ENCODE measurements at regions not wholly inside any gene's neighbourhood (a gene's known extent, or its start where the extent isn't known, plus 50 kb on each side); places are given as distances from the start of the nearest gene placed in this dataset.

GRCh38 chr14:44873536-44873935 is 88.2 kb downstream of the KLHL28 start:
- Mint-ChIP-seq H3K27me3 (ENCODE audit: low read depth) (peaks cover 7% of the 10 kb centered on the region), H3K36me3 (no peaks in the 10 kb centered on the region), H3K9me3 (peaks cover 17% of the 10 kb centered on the region), H3K4me3 (no peak overlapping the region), H3K4me1 (no peaks in the 10 kb centered on the region), H3K27ac (no peak overlapping the region)
- TF ChIP-seq CTCF (IDR thresholded peaks at IDR 0.05; ENCODE audit: unreplicated experiment) = no peak
- DNase-seq (ENCODE audit: low spot score in 2 of 2, unreplicated experiment in 2 of 2) = no peak

- Mint-ChIP-seq H3K4me3 (no peak overlapping the region), H3K9me3 (peaks cover 9% of the 10 kb centered on the region), H3K27ac (no peak overlapping the region), H3K4me1 (no peaks in the 10 kb centered on the region), H3K36me3 (no peaks in the 10 kb centered on the region), H3K27me3 (ENCODE audit: low read depth) (peaks cover 13% of the 10 kb centered on the region)
- DNase-seq (ENCODE audit: low spot score in 2 of 2, unreplicated experiment in 2 of 2) = no peak
- TF ChIP-seq CTCF (IDR thresholded peaks at IDR 0.05; ENCODE audit: unreplicated experiment) = no peak
These were observed 95.0 kb downstream of the KLHL28 start for GRCh38 chr14:44866770-44867169.

- no peak for TF ChIP-seq CTCF (IDR thresholded peaks at IDR 0.05; ENCODE audit: unreplicated experiment)
- H3K9me3 Mint-ChIP-seq = peaks cover 5% of the 10 kb centered on the region
These were observed 95.4 kb downstream of the KLHL28 start for GRCh38 chr14:44866322-44866721.

GRCh38 chr14:44863271-44863670 is 98.5 kb downstream of the KLHL28 start:
- peaks cover 3% of the 10 kb centered on the region for H3K9me3 Mint-ChIP-seq
- H3K4me1 Mint-ChIP-seq = no peaks in the 10 kb centered on the region
- H3K27ac Mint-ChIP-seq = no peak overlapping the region
- DNase-seq (ENCODE audit: low spot score in 2 of 2, unreplicated experiment in 2 of 2) = no peak
- TF ChIP-seq CTCF (IDR thresholded peaks at IDR 0.05; ENCODE audit: unreplicated experiment) = no peak
- H3K4me3 Mint-ChIP-seq = no peak overlapping the region
- H3K36me3 Mint-ChIP-seq = no peaks in the 10 kb centered on the region
- peaks cover 19% of the 10 kb centered on the region for H3K27me3 Mint-ChIP-seq (ENCODE audit: low read depth)

More at GRCh38 chr14:44866322-44866721, 95.4 kb downstream of the KLHL28 start:
- H3K4me3 Mint-ChIP-seq = no peak overlapping the region
- H3K27me3 Mint-ChIP-seq (ENCODE audit: low read depth) = peaks cover 14% of the 10 kb centered on the region
- H3K36me3 Mint-ChIP-seq = no peaks in the 10 kb centered on the region
- H3K27ac Mint-ChIP-seq = no peak overlapping the region
- DNase-seq (ENCODE audit: low spot score in 2 of 2, unreplicated experiment in 2 of 2) = no peak
- no peaks in the 10 kb centered on the region for H3K4me1 Mint-ChIP-seq

- Mint-ChIP-seq H3K4me3 (no peak overlapping the region), H3K4me1 (no peaks in the 10 kb centered on the region), H3K27me3 (ENCODE audit: low read depth) (peaks cover 11% of the 10 kb centered on the region), H3K9me3 (peaks cover 29% of the 10 kb centered on the region), H3K36me3 (no peaks in the 10 kb centered on the region), H3K27ac (no peak overlapping the region)
- TF ChIP-seq CTCF (IDR thresholded peaks at IDR 0.05; ENCODE audit: unreplicated experiment) = no peak
- DNase-seq (ENCODE audit: low spot score in 2 of 2, unreplicated experiment in 2 of 2) = no peak
These were observed 107.6 kb downstream of the KLHL28 start for GRCh38 chr14:44854114-44854513.
